HG03432 (cell line): ENCODE measurements at regions not wholly inside any gene's neighbourhood (a gene's known extent, or its start where the extent isn't known, plus 50 kb on each side); places are given as distances from the start of the nearest gene placed in this dataset.

ENCODE experiments used
- ATAC-seq: cut with Tn5 transposase; IDR thresholded peaks from one replicate; pipeline ENCODE4 v1.9.1; 2021; ENCODE audit warnings: mild to moderate bottlenecking, moderate library complexity; ENCODE audit not compliant: unreplicated experiment

GRCh38 chr7:67803789-67804188, 807.2 kb downstream of the TYW1 start:
- no peak for ATAC-seq

- ATAC-seq: no peak
Observed at GRCh38 chr7:67805921-67806471, 809.4 kb downstream of the TYW1 start.

- ATAC-seq: no peak
Observed at GRCh38 chr7:67807826-67808225, 811.2 kb downstream of the TYW1 start.

- no peak for ATAC-seq
Observed at GRCh38 chr7:67809586-67809985, 813.0 kb downstream of the TYW1 start.

GRCh38 chr7:67813621-67814292, 817.1 kb downstream of the TYW1 start:
- ATAC-seq: no peak

GRCh38 chr7:67817481-67817880, 820.8 kb downstream of the TYW1 start:
- ATAC-seq: no peak

- no peak for ATAC-seq
Observed at GRCh38 chr7:67821116-67821515, 824.5 kb downstream of the TYW1 start.

- no peak for ATAC-seq
Observed at GRCh38 chr7:67823345-67823744, 826.7 kb downstream of the TYW1 start.

GRCh38 chr7:67825356-67825755, 828.7 kb downstream of the TYW1 start:
- ATAC-seq: no peak

- no peak for ATAC-seq
Observed at GRCh38 chr7:67841896-67842295, 845.3 kb downstream of the TYW1 start.

GRCh38 chr7:67842571-67842970, 845.9 kb downstream of the TYW1 start:
- no peak for ATAC-seq

GRCh38 chr7:67843001-67843565, 846.5 kb downstream of the TYW1 start:
- ATAC-seq: no peak

- no peak for ATAC-seq
Observed at GRCh38 chr7:67843615-67844014, 847.0 kb downstream of the TYW1 start.

- no peak for ATAC-seq
Observed at GRCh38 chr7:67847092-67847787, 850.6 kb downstream of the TYW1 start.

- no peak for ATAC-seq
Observed at GRCh38 chr7:67854221-67855178, 857.9 kb downstream of the TYW1 start.

GRCh38 chr7:67855322-67855721, 858.7 kb downstream of the TYW1 start:
- ATAC-seq: no peak

GRCh38 chr7:67856046-67856445, 859.4 kb downstream of the TYW1 start:
- no peak for ATAC-seq

- ATAC-seq: no peak
Observed at GRCh38 chr7:67857698-67858097, 861.1 kb downstream of the TYW1 start.

- no peak for ATAC-seq
Observed at GRCh38 chr7:67858931-67859330, 862.3 kb downstream of the TYW1 start.

- no peak for ATAC-seq
Observed at GRCh38 chr7:67863911-67864310, 867.3 kb downstream of the TYW1 start.

GRCh38 chr7:67866054-67866453, 869.4 kb downstream of the TYW1 start:
- ATAC-seq: no peak
